ENCODE measurements at regions not wholly inside any gene's neighbourhood (a gene's known extent, or its start where the extent isn't known, plus 50 kb on each side); places are given as distances from the start of the nearest gene placed in this dataset.

DNA sequence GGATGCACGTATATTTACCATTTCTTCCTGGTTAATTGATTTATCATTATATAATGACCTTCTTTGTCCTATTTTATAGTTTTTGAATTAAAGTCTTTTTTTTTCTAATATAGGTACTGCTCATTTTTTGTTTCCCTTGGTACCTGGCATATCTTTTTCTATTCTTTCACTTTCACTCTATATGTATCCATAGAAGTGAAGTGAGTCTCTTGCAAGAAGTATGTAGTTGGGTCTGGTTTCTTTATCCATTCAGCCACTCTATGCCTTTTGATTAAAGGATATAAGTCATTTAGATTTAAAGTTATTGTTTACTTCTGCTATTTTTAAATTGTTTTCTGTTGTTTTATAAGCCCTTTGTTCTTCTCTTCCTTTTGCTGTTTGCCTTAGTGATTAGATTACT is 194.3 kb upstream of the SLITRK6 start:
- TF ChIP-seq, protein P1, sequence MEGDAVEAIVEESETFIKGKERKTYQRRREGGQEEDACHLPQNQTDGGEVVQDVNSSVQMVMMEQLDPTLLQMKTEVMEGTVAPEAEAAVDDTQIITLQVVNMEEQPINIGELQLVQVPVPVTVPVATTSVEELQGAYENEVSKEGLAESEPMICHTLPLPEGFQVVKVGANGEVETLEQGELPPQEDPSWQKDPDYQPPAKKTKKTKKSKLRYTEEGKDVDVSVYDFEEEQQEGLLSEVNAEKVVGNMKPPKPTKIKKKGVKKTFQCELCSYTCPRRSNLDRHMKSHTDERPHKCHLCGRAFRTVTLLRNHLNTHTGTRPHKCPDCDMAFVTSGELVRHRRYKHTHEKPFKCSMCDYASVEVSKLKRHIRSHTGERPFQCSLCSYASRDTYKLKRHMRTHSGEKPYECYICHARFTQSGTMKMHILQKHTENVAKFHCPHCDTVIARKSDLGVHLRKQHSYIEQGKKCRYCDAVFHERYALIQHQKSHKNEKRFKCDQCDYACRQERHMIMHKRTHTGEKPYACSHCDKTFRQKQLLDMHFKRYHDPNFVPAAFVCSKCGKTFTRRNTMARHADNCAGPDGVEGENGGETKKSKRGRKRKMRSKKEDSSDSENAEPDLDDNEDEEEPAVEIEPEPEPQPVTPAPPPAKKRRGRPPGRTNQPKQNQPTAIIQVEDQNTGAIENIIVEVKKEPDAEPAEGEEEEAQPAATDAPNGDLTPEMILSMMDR (conservative IDR thresholded peaks at IDR 0.05; ENCODE audit: low read length), result no peak
- TF ChIP-seq EZH2phosphoT487 (IDR thresholded peaks at IDR 0.05; ENCODE audit: borderline replicate concordance, low read depth, low read length), result no peak

Measured in OCI-LY7 (cell line).